Endothelial cell of umbilical vein (primary cell): ENCODE measurements at regions not wholly inside any gene's neighbourhood (a gene's known extent, or its start where the extent isn't known, plus 50 kb on each side); places are given as distances from the start of the nearest gene placed in this dataset.

Experiments
- BruUV-seq: library from RNA; stranded (reverse); fragments of 400-500 nt; replicated peaks from 2 replicates; lab custom pipeline; 2021; lab: Mats Ljungman, UMichigan
- CTCF ChIA-PET: fragments of 300-600, 350-600 bp; sonication (Branson Sonifier 250); formaldehyde crosslinking; loops from one replicate; lab custom pipeline; 2021; ENCODE audit warnings: antibody characterized with exemption, inconsistent platforms; lab: Charles Lee
- POLR2A ChIA-PET: fragments of 300-600, 350-600 bp; sonication (Branson Sonifier 250); formaldehyde crosslinking; loops from one replicate; lab custom pipeline; 2021; ENCODE audit warnings: antibody characterized with exemption, inconsistent platforms; lab: Charles Lee
- DNase-seq: peaks from one replicate; pipeline ENCODE4 v3.0.0-alpha.2; 2011; ENCODE audit warnings: low read depth, low spot score
- FAIRE-seq: peaks from 2 replicates; lab custom pipeline; 2011; peaks lifted over from hg19 to GRCh38; lab: Jason Lieb, UNC
- H2AFZ ChIP-seq: 2 replicates; pipeline ENCODE4 v1.6.0; 2012; ENCODE audit warnings: low read depth, low read length, control low read depth, inconsistent platforms
- H3K27ac ChIP-seq: 2 replicates; pipeline ENCODE4 v1.5.1; 2011; ENCODE audit warnings: low read depth, mild to moderate bottlenecking, control low read depth, low read length, moderate library complexity; ENCODE audit not compliant: insufficient read depth
- H3K27me3 ChIP-seq, 2 experiments: 2 replicates each; pipeline versions ENCODE4 v1.6.0 to v1.6.1; 2011; ENCODE audit warnings: low read length in 2 of 2, mixed read lengths in 1 of 2; ENCODE audit not compliant: control insufficient read depth in 2 of 2, insufficient read depth in 2 of 2
- H3K36me3 ChIP-seq, 2 experiments: 2 replicates in 1 of 2; 3 replicates in 1 of 2; pipeline ENCODE4 v1.5.1; 2011; ENCODE audit warnings: low read length in 2 of 2, mild to moderate bottlenecking in 1 of 2, moderate library complexity in 1 of 2; ENCODE audit not compliant: control insufficient read depth in 2 of 2, insufficient read depth in 2 of 2; ENCODE audit errors: extremely low read depth in 1 of 2
- H3K4me1 ChIP-seq: 3 replicates; pipeline ENCODE4 v1.5.1; 2011; ENCODE audit warnings: mild to moderate bottlenecking, low read length; ENCODE audit not compliant: control insufficient read depth, insufficient read depth; ENCODE audit errors: extremely low read depth
- H3K4me2 ChIP-seq: 2 replicates; pipeline ENCODE4 v1.6.1; 2011; ENCODE audit warnings: low read length, control low read depth, mixed read lengths; ENCODE audit not compliant: insufficient read depth
- H3K4me3 ChIP-seq, 3 experiments: fragments of 200-600 bp in 1 of 3; sonication (generic), shearing (Covaris generic) in 1 of 3; replicated peaks in 1 of 3; 2 replicates each; pipeline ENCODE4 v1.5.1; 2011 to 2016; ENCODE audit warnings: control low read depth in 3 of 3, low read length in 3 of 3, mild to moderate bottlenecking in 2 of 3, inconsistent platforms in 1 of 3, low read depth in 1 of 3, moderate library complexity in 1 of 3; ENCODE audit not compliant: insufficient read depth in 1 of 3
- H3K79me2 ChIP-seq: 2 replicates; pipeline ENCODE4 v1.6.0; 2012; ENCODE audit warnings: low read length, inconsistent platforms; ENCODE audit not compliant: control insufficient read depth, insufficient read depth
- H3K9ac ChIP-seq: replicated peaks from 2 replicates; pipeline ENCODE3; 2011; ENCODE audit warnings: low read length, control low read depth; ENCODE audit not compliant: insufficient read depth; ENCODE audit errors: extremely low read depth
- H3K9me1 ChIP-seq: replicated peaks from 3 replicates; pipeline ENCODE4 v1.6.0; 2011; ENCODE audit warnings: mild to moderate bottlenecking, low read length; ENCODE audit not compliant: control insufficient read depth, insufficient read depth; ENCODE audit errors: extremely low read depth
- H3K9me3 ChIP-seq: replicated peaks from 2 replicates; pipeline ENCODE4 v1.5.1; 2012; ENCODE audit warnings: low read length, inconsistent platforms; ENCODE audit not compliant: control insufficient read depth, insufficient read depth
- H4K20me1 ChIP-seq: replicated peaks from 2 replicates; pipeline ENCODE3; 2011; ENCODE audit warnings: mild to moderate bottlenecking, low read length; ENCODE audit not compliant: control insufficient read depth, insufficient read depth; ENCODE audit errors: extremely low read depth
- CTCF ChIP-seq, 2 donors: IDR thresholded peaks; 1 replicate in 1 of 2; 2 replicates in 1 of 2; pipeline ENCODE4 v1.5.1; 2011; ENCODE audit warnings: low read length in 2 of 2, mild to moderate bottlenecking in 2 of 2, moderate library complexity in 2 of 2, control low read depth in 1 of 2, inconsistent platforms in 1 of 2, low read depth in 1 of 2; ENCODE audit not compliant: insufficient read depth in 1 of 2; ENCODE audit errors: extremely low read depth in 1 of 2
- EZH2 ChIP-seq: IDR thresholded peaks from 2 replicates; pipeline ENCODE4 v1.6.1; 2012; ENCODE audit warnings: borderline replicate concordance, low read depth, mild to moderate bottlenecking, moderate library complexity, low read length, inconsistent platforms; ENCODE audit not compliant: severe bottlenecking
- FOS ChIP-seq: IDR thresholded peaks from 2 replicates; pipeline ENCODE4 v1.6.1; 2011; ENCODE audit warnings: mild to moderate bottlenecking, low read length, moderate library complexity, borderline replicate concordance; ENCODE audit not compliant: insufficient read depth
- GATA2 ChIP-seq: IDR thresholded peaks from 2 replicates; pipeline ENCODE4 v1.7.0; 2011; ENCODE audit warnings: low read depth, mild to moderate bottlenecking, moderate library complexity, mixed read lengths, low read length; ENCODE audit not compliant: insufficient read length, insufficient read depth
- JUN ChIP-seq: IDR thresholded peaks from 2 replicates; pipeline ENCODE4 v1.6.1; 2011; ENCODE audit warnings: borderline replicate concordance, low read depth; ENCODE audit not compliant: insufficient read length, insufficient read depth
- MYC ChIP-seq: IDR thresholded peaks from one replicate; pipeline ENCODE4 v1.6.1; 2011; ENCODE audit warnings: mild to moderate bottlenecking, low read depth, low read length
- POLR2A ChIP-seq: IDR thresholded peaks from 2 replicates; pipeline ENCODE4 v1.6.1; 2012; ENCODE audit warnings: low read depth, mild to moderate bottlenecking, control low read depth, low read length
- POLR2AphosphoS5 ChIP-seq: IDR thresholded peaks from 2 replicates; pipeline ENCODE4 v1.6.1; 2012; ENCODE audit warnings: low read depth, mild to moderate bottlenecking, control low read depth, low read length, moderate library complexity; ENCODE audit not compliant: insufficient read depth
- dilution Hi-C: fragments of 300-500 bp; cut with MboI; formaldehyde crosslinking; loops from one replicate; pipeline ENCODE4 v1.15.0; 2019; ENCODE audit warnings: low sequenced_read_pairs; ENCODE audit not compliant: extremely low pct_ligation_motif_present
- intact Hi-C: fragments of 100-400 bp; cut with micrococcal nuclease; formaldehyde crosslinking; loops from one replicate; pipeline ENCODE4 v1.10.0; 2022
- TF ChIP-seq, protein P1 (sequence below): IDR thresholded peaks from 2 replicates; pipeline ENCODE4 v1.6.1; 2011; ENCODE audit not compliant: insufficient read depth, insufficient read length

GRCh38 chr10:17523917-17524316 is 69.5 kb upstream of the ST8SIA6 start:
- Histone ChIP-seq H3K4me2 (no peak overlapping the region), H3K79me2 (no peaks in the 10 kb centered on the region), H3K36me3 (no peaks in the 10 kb centered on the region), H3K4me1 (peaks cover 23% of the 10 kb centered on the region), H3K27ac (no peak overlapping the region), H4K20me1 (no peaks in the 10 kb centered on the region), H3K9me3 (no peaks in the 10 kb centered on the region), H3K9me1 (no peaks in the 10 kb centered on the region), H2AFZ (no peak overlapping the region), H3K4me3 (no peak overlapping the region), H3K27me3 (no peaks in the 10 kb centered on the region), H3K9ac (no peak overlapping the region)
- ChIA-PET CTCF (interaction anchor here (1.6 kb wide), 1 partner anchor 11 kb away, joined by 3 read pairs; no protein-coding TSS in a partner anchor), POLR2A (no interaction called here)
- intact Hi-C loops (no loop called here), dilution Hi-C loops (no loop called here)
- no peak for FAIRE-seq
- TF ChIP-seq GATA2 (no peak), CTCF (IDR thresholded peaks at IDR 0.05; ENCODE audit: extremely low read depth in 1 of 2, insufficient read depth in 1 of 2, low read depth in 1 of 2, low read length in 2 of 2) (no peak), POLR2AphosphoS5 (no peak), FOS (no peak), JUN (no peak), EZH2 (no peak), MYC (no peak), POLR2A (no peak)
- TF ChIP-seq, protein P1, sequence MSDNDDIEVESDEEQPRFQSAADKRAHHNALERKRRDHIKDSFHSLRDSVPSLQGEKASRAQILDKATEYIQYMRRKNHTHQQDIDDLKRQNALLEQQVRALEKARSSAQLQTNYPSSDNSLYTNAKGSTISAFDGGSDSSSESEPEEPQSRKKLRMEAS, result no peak
- DNase-seq, result no peak
- no TSS peak for BruUV-seq
